ENCODE measurements at regions not wholly inside any gene's neighbourhood (a gene's known extent, or its start where the extent isn't known, plus 50 kb on each side); places are given as distances from the start of the nearest gene placed in this dataset.

DNA sequence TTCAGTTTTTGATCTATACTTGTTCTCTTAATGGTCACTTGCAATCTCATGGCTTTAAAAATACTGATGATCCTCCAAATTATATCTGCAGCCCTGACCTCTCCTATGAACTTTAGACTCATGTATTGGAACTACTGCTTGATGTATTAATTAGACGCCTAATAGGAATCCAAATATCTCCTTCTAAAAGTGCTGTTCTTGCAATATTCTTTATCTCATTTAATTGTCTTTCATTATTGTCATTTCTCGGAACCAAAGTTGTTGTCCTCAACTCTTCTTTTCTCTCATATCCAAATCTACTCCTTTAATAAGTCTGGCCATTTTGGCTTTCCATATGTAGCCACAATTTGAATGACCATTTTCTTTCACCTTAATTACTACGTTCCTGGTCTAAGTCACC lies 907.6 kb upstream of the SEL1L start:
- DNase-seq (ENCODE audit: low read depth in 2 of 2), result no peak

DNA sequence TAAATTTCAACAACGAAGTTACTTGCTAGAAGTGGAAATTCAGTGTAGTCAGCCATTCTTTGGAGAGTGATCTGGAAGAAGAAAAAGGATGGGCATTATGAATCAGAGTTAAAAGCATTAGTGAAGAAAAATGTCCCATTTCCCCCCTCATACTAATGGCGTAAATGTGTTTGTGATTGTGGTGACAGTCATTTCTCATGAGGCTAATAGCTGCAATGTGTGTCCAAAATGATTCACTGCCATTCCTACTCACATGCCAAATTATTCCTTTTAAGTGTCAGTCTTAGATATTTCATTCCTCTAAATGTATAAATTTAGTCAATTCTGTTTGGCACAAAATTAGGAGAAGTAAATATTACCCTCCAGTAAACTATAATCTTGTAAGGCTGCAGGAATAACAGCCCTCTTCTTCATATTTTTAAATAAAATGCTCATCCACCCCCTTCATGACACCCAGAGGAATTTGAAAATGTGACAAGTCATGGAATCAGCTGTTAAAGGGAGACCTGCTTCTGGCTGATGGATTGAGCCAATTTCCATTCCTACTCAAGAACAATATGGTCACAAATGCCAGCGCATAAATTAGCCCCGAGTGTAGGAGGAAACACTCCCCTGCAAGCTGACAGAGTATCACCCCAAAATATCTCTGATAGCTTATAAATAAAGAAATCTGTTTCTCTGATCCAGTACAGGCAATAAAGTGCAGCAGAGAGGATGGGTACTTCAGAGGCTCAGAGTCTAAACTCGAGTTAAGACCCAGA lies 912.3 kb upstream of the SEL1L start:
- no peak for DNase-seq (ENCODE audit: low read depth in 2 of 2)

DNA sequence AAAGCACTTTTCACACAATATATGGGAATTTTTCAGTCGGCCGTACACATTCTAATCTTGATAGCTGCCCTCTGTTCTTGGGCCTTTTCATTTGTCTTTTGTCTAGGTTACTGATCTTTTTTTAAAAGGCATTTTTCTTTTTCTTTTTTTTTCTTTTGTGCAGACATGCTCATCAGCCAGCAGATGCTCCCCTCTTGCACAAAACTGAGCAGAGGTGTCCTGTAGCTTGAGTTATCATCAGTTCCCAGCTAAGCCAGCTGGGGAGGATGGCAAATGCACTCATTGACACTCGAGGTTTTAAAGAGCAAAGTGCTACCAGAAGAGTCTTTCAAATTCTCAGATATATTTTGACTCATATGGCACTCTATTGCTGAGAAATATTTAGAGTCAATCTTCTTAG lies 913.9 kb upstream of the SEL1L start:
- no peak for DNase-seq (ENCODE audit: low read depth in 2 of 2)

DNA sequence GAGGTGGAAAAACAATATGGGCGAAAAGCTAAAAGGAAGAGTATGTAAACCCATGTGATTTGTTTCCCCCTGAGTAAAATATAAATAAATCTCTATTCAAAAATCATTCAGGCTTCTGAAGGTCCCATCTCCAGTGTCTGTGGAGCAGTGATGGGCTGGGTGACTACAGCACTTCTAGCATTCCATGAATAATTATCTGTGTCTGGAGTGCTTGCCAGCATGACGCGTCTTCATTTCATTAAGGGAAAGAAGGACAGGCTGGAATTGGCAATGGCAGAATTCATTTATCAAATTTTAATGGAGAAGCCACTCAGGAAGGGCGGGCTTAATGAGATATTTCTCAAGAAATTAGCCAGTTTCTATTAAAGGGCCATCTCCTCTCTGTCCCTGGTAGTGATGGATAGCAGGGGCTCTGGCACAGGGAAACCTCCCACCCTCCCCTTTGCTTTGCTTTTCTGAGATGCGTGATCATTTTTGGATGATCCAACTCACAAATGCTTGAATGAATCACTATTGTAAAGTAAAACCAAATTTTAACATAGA lies 916.3 kb upstream of the SEL1L start:
- no peak for DNase-seq (ENCODE audit: low read depth in 2 of 2)

DNA sequence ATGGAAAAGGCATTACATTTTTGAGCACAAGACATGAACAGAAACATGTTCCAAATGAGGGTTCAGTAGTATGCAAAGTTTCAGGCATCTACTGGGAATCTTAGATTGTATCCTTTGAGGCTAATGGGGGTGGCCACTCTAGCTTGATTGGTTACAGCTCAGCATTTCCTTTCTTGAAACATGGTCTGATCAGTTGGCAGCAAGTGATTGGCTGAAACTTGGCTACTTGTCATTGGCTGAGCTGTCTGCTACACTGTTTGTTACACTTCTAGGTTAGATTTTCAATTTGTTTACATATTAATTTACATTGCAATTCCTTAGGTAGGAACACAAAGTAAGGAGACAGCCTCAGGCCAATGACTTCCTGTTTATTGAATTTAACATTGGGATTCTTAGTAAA lies 918.0 kb upstream of the SEL1L start:
- no peak for DNase-seq (ENCODE audit: low read depth in 2 of 2)

DNA sequence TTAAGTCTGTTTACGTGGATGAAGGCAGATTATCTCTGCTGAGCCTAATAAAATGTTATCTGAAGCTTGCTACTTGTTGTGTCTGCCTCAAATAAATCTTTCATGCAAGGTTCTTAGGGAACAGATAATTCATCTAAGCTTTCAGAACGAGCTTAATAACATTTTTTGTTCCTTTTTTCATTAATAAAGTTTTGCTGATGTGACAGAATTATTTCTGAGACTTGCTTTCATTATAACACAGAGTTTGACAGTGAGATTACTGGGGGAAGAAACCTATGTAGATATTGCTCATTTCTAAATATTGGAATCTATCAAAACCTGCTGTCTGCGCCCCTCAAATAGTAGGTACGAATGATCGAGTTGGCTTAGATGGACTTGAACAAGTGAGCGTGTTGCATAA lies 948.7 kb upstream of the SEL1L start:
- no peak for DNase-seq (ENCODE audit: low read depth in 2 of 2)

DNA sequence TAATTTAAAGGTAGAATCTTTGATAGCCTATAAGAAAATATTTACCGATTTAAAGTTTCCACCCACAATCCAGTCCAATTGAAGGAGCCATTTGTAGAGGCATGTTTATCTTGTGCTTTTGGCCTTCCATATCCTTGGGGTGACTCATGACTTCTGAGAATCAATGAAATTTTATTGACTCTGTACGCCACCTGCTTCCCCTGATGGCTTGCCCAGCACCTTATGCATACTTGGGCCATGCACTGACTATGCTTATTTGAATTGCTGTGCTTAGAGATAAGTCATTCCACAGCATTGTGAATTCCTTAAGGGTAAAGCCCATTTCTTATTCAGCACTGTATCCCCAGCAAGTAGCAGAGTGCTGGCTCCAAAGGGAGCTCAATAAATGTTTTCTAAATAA lies 954.8 kb upstream of the SEL1L start:
- no peak for DNase-seq (ENCODE audit: low read depth in 2 of 2)

DNA sequence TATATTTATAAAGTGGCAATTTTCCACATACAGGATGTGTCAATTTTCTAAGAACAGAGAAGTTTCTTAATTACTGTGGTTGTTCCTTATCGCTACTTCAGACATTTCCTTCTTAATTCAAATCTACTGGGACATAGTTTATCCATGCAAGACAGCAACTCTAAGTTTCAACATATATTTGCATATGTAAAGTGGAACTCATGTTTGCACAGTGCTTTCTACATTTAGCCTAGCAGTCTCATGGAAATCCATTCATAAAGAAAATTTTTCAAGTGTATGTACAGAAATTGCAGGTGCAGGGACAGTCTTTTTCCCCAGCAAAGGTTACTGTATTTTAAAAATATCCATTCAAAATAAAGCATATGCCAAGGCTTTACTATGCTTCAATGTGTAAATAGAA lies 956.7 kb upstream of the SEL1L start:
- no peak for DNase-seq (ENCODE audit: low read depth in 2 of 2)

DNA sequence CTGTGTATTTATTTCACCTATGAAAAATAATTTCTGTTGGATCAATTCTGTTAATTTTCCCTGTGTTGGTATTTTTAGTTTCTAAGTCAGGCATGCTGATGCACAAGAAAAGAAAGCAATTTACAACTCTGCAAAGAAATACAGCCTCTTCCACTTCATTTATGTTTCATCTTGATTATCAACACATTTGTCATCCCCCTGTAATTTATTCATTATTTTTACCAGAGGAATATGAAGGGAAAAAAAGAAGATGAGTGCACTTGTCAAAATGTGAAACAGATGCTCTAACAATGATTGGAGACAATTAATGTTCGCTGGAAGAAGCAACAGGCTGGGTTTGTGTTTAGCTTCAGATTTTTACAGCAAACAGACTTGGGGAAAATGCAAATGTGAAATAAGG lies 958.5 kb upstream of the SEL1L start:
- no peak for DNase-seq (ENCODE audit: low read depth in 2 of 2)

DNA sequence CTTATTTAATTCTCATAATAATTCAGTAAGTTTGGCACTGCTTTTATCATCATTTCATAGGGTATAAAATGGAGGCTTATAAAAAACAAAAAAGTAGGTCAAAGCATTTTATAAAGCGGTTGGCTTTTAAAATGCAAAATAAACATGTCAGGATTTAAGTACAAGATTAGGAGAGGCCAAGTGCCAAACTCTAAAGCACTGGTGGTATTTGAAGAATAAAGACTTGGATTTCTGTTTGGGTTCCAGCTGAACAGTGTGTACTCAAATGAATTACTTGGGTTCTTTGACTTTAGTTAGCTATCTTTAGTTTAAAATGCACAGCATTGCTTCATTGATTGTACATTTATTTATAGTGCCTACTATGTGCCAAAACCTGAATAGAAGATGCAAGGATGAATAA lies 966.6 kb upstream of the SEL1L start:
- DNase-seq (ENCODE audit: low read depth in 2 of 2), result no peak

DNA sequence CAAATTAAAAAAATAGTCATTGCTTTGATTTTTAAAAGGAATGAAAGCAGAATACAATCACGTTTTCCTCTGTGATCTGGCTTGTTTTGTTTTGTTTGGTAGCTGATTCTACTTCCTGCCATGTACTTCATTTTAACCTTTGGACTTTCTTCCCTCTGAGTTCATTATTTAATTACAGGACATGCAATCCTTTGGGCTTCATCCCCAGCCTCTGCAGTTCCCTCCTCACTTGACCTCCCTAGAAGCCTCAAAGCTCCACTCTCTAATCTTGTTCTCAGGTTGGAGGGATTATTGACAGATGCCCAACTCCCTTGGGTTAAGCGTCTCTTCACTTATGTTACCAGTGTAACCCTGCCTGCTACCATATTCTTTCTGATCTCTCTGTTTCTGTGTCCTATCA lies 967.9 kb upstream of the SEL1L start:
- no peak for DNase-seq (ENCODE audit: low read depth in 2 of 2)

DNA sequence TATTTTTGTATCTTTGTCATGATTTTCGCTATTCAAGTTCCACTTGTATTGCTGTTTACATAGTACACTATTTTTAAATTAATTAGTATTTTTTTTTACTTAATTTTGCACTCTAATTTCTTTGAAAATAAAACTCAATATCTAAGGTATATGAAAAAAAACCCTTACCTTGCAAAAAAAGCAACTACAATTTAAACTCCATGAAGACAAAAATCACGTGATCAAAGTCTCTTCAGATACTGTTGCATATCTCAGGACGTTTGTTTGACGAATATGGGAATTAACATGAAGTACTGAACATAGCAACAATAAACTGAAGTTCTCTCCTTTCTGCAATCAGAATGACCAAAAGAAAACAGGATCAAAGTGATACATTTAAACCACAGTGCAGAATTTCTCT lies 968.4 kb upstream of the SEL1L start:
- no peak for DNase-seq (ENCODE audit: low read depth in 2 of 2)

DNA sequence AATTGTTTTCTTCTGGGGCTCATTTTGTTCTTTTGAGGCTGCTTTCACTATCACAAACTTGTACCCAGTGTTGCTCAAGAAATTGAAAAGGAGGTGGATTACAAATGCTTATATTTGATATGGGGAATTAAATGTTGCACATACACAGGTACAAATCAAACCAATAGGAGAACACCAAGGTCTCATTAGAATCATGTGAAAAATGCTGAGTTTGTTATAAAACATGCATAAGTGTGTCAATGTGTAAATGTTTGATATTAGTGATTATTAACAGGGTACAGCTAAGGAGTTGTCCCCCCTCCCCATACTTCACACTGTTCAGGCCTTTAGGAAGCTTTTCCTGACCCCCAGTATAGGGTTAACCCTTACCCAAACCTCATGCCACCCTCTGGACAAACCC lies 971.2 kb upstream of the SEL1L start:
- DNase-seq (ENCODE audit: low read depth in 2 of 2), result no peak

DNA sequence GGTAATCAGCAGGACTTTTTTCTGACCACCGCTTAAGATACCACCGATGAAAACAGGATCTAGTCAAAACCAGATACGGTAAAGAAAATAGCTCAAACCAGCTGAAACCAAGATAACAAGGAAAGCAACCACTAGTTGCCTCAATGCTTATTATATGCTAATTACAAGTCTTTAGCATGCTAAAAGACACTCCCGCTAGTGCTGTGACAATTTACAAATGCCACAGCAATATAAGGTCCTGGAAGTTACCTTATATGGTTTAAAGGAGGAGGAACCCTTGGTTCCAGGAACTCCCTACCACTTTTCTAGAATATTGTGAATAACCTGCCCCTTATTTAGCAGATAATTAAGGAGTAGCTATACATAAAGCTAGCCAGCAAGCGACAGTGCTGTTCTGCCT lies 976.4 kb upstream of the SEL1L start:
- no peak for DNase-seq (ENCODE audit: low read depth in 2 of 2)

DNA sequence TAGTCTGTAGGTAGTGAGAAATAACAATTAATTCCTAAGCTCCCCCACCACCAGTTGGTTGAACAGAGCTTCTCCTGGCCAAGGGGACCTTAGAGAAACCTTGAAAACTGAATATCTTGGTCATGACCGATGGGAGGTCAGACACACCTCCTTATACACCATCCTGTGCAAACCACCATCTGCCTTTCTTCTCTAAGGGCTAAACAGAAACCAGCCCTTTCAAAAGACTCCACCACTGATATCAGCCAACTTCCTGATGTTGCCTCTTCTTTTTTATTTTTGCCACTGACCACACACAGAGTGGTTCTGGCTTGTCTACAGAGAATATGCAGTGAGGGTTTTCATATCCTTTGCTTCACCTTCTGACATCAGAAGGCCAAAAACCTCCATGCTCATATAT lies 977.7 kb upstream of the SEL1L start:
- no peak for DNase-seq (ENCODE audit: low read depth in 2 of 2)

DNA sequence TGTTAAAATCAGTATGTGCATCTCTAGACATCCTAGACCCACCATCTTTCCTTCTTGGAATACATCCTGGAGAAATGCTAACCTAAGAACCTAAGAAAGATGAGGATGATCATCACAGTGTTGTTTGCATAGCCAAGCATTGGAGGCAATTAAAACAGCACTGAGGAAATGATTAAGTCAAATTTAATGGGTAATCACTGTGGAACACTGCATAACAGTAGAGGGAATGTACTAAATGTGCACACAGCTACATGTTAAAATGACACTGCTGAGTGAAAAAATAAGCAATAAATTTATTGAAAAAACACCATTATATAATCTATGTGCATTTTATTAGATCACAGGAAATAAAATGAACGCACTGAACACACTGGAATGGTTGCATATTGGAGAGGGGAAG lies 987.1 kb upstream of the SEL1L start:
- no peak for DNase-seq (ENCODE audit: low read depth in 2 of 2)

DNA sequence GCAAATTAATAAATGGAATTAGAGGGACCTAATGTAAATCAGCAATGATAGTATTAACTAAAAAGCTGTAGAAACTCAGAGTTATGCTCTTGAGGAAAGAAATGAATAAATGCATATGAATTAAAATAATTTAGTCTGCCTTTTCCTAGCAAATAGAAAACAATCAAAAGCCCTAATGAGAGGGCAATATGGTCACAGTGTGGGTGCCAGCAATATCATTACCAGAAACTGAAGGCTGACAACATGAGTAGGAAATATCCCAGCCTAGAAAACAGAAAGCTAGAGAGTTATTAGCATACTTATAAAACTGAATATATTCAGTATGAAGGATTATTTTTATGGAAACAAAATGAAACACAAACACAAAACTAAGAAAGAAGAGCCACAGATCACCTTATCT lies 987.5 kb upstream of the SEL1L start:
- no peak for DNase-seq (ENCODE audit: low read depth in 2 of 2)

DNA sequence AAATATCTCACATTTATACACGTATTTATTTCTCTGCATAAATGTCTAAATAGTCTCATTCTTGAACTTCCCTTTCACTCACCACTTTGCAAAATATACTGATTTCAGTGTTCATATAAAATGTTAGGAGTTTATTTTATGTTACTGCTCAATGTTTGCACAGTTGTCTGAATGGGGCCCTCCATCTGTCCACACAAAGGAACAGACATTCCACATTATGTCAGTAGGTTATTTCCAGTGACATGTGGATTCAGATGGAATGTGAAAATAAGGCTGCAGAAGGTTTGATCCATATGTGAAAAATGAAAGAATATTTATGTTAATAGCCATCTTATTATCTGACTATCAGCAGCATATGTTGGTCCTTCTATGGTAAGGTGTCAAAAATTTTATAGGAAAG lies 994.4 kb upstream of the SEL1L start:
- no peak for DNase-seq (ENCODE audit: low read depth in 2 of 2)

DNA sequence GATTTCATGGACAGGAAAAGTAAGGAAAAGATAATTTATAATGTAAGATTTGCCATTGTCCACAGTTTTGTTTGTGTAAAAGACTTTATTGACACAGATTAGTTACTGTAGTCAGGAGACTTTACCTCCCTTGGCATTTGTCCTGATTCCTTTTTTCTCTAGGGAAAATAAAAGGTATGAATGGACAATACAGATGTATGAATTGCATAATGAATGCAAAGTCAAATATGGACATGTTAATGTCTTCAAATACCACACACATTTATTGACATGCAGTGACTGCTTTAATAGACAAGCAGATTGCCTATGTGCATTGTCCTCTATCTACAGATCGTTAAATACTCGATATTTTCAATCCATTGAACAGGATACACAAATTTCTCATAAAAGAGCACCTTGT lies 999.7 kb upstream of the SEL1L start:
- no peak for DNase-seq (ENCODE audit: low read depth in 2 of 2)

DNA sequence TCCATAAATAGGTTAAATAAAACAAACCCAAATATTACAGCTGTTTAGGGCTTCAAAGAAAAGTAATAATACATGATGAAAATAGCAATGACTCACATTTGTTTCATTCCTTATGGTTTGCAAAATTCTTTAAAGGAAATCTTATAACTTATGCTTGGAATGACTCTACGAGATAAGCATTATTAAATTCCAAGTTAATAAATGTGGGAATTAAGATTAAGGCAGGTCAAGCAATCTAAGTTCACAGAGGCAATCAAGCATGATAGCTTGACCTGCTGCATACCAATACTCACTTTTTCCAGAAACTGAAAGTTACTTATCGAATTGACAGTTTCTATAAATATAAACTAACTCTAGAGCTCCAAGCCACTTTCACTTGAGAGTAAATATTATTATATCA lies 1002.9 kb upstream of the SEL1L start:
- no peak for DNase-seq (ENCODE audit: low read depth in 2 of 2)

DNA sequence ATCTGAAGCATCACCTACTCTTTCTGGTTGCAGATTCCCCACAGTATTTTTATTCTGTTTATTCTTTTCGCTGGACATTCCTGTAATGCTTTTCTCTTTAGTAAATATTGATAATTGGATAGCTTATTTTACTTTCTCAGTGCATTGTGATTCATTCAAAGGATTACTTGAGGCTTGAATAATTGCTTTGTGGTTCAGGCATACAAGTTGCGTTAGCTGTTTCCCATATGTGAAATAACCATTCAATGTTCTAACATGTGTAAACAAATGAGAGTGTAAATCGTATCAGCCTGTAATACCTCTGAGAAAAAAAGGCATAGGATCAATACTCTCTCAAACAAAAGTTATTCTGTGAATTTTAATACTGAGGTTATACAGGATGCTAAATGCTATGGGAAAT lies 1004.2 kb upstream of the SEL1L start:
- peak in 1 of 2 experiments; percentile 1 for DNase-seq (ENCODE audit: low read depth in 2 of 2)

DNA sequence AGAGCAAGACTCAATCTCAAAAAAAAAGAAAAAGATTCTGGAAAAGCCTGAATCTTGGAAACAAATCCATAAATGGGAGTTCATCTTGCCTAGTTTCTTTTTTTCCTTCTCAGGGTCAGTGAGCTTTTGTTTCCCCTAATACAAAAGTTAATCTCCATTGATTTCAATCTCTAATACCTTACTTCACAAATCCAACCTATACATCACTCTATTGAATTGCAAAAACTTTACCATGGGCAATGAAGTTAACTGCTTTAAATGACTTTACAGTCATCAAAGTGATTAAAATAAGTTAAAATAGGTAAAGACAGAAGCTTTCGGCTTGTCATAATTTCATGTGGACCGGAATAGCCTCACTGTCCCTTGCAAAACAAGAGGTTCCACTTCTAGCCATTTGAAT lies 1012.7 kb upstream of the SEL1L start:
- DNase-seq (ENCODE audit: low read depth in 2 of 2), result no peak

DNA sequence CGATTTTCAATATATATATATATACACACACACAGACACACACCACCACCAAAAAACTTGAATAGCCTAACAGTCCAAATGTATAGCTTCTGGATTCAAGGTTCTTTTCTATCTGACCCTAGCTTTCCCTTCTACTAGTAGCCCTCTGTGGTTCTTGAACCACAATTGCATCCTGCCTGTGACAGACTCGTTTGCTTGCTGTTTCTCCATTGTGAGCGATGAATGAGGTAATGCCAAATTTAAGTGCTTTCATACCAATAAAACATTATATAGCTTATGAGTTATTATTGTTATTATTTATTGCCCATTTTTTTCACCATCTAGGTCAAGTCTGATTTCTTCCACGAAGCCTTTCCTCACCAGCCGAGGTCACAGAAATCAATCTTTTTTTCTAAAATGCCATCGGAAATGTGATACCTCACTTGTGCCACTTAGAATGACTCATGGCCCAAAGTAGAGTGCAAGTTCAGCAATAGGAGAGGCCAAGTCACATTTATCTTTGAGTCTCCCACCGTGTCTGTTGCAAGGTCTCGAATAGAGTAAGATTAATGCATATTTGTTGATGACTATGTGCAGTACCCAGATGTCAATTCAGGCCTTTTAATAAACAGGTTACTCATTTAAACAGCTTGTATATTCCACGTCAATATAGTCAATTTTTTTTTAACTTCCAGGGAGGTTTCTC lies 1015.8 kb upstream of the SEL1L start:
- DNase-seq (ENCODE audit: low read depth in 2 of 2), result no peak

DNA sequence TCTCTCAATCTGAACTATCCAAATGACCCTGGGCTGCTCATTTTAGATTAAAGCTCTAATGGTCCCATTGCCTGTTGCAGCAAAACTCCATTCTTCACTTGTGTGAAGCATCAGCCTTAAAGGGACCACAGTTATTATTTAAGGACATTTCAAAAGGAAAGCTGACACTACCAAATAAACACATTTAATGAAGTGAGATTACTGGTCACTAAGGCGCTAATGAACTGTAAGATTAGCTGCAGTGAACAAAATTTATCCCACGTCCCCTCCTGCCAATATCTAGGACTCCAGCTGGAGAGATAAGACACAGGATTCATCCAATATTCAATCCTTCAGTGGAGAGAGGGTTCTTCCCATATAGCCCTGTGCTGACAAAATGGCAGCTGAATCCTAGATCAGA lies 1029.2 kb upstream of the SEL1L start:
- DNase-seq (ENCODE audit: low read depth in 2 of 2), result no peak

Data from fibroblast of skin of left biceps (primary cell).